ENCODE measurements at regions not wholly inside any gene's neighbourhood (a gene's known extent, or its start where the extent isn't known, plus 50 kb on each side); places are given as distances from the start of the nearest gene placed in this dataset.

DNA sequence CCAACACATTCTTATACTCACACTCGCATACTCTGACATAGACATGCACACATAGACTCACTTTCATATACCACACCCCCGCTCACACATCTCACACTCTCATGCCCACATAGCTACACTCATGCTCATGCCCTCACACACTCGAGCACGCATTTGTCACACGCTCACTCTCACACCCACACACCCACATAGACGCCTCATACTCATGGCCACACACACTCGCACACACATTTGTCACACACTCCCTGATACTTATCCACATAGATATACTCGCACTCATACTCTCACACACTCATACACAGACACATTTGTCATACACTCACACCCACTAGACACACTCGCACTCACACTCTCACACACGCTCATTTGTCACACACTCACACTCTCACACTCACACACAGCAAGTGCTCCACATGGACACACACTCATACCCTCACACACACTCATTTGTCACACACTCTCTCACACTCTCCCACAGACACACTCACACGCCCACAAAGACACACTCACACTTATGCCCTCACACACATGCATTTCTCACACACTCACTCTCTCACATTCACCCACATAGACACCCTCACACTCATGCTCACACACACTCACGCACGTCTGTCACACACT is 50.9 kb downstream of the TNP1 start:
- DNase-seq (ENCODE audit: low read depth) = no peak

DNA sequence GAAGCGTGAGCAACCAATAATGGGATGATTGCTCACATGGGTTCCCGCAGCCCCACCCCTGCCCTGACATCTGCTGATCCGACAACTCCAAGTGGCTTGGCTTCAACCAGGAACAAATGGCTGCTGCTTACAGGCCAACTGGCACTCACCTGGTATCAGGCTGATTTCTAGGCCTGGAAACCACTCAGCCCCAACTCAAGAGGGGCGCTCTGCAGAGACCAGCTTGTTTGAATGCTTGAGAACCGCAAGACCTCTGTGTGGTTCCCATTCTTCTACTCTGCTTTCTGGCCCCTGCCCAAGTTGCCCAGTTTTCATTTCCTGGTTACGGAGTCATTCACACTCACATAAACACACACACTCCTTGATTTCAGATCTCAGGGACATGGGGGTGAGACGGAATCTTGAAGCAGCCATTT is 52.0 kb downstream of the TNP1 start:
- DNase-seq (ENCODE audit: low read depth) = no peak

- no peak for DNase-seq (ENCODE audit: low read depth)
Observed at GRCh38 chr2:216804357-216805350, 55.2 kb downstream of the TNP1 start.

DNA sequence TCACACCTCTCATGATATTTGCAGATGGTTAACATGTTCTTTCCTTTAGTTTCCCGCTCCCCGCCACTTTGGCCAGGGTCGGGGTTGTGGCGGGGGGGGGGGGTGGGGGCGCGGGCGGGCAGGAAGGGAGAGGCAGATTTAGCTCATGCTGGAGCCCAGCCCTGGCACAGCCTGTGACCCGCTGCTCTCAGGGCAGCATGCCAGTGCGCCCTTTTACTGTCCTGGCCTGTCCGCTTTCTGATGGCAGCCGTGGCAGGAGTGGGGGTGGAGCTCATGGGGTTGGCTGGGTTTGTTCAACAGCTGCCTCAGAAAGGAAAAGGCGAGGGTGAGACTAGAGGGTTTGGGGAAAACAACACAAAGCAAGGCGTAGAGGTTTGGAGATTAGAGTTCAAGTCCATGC is 56.1 kb downstream of the TNP1 start:
- DNase-seq (ENCODE audit: low read depth) = no peak

DNA sequence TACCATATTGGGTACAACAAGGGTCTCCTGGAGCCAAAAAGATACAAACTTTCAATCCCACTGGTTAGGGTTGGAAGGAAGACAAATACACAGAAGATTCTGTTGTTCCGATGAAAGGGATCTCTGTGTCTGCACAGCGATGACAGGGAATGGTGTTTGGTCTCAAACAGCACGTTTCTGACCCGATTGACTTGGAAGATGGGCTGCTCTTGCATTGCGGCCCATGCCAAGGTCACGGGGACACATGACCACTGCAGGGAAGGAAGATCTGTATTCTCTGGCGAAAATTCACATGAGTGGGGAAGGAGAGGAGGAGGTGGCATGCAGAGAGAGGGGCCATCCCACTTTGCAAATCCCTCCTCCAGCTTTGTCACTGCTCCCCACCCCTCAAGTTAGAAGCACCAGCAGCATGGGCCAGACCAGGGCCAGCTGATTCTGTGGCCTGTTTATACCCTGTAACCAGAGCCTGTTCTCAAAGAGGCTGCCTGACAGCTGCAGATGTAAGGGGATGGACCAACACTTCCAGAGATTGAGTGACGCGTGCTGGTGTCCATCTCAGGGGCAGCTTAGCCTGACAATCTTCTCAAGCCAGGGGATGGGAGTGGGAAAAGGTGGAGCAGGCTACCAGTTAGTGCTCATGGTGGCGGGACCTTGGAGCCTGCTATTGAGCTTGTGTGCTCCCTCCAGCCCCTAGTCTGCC is 57.2 kb downstream of the TNP1 start:
- no peak for DNase-seq (ENCODE audit: low read depth)

GRCh38 chr2:216800836-216801235 is 59.0 kb downstream of the TNP1 start:
- no peak for DNase-seq (ENCODE audit: low read depth)

- DNase-seq (ENCODE audit: low read depth) = no peak
Observed at GRCh38 chr2:216799873-216800431, 59.9 kb downstream of the TNP1 start.

DNA sequence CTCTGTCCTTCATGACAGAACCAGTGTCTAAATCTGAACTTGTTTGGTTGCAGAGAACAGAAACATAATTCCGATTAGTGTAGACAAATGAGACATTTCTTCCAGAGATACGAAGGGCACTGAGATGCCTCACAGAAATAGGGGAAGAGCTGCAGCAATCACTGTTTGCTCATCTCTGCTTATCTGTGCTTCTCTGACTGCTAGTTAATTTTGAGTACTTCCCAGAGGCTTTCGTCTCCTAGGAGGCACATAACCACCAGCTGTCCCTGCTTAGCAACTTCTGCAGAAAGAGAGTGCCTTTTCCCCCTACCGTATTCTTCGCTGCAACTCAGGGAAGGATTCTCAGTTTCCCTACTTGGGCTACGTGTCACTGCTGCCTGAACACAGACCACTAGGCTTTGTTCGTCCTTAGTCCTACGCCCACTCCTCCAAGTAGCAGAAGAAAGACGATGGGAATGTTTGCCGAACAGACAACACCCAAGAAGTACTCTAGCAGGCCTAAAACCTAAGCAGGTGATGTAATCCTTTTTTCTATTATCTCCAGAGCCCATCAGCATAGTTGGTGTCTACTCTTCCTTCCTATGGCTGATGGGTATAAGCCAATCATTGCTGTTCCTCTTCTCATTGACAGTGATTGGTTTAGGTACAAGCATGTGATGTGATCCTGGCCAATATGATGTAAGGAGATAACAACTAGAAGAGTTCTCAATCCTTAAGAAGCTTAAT is 63.6 kb downstream of the TNP1 start:
- no peak for DNase-seq (ENCODE audit: low read depth)

DNA sequence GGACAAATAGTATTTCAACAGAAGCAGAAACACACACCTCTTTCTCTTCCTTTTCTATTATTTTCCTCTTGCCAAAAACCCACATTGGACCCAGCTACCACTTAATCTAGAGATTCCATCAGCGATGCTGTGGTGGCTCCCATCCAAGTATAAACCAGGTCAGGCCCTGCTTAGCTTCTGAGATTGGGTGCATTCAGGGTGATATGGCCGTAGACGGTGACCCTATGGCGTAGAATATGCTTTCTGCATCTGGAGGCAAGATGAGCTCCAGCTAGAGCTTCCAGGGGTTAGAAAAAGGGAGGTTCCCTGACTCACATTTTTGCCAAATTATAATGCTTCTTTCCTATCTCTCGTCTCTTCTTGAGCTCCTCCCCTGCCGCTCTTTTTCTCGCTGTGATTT is 66.5 kb downstream of the TNP1 start:
- no peak for DNase-seq (ENCODE audit: low read depth)

DNA sequence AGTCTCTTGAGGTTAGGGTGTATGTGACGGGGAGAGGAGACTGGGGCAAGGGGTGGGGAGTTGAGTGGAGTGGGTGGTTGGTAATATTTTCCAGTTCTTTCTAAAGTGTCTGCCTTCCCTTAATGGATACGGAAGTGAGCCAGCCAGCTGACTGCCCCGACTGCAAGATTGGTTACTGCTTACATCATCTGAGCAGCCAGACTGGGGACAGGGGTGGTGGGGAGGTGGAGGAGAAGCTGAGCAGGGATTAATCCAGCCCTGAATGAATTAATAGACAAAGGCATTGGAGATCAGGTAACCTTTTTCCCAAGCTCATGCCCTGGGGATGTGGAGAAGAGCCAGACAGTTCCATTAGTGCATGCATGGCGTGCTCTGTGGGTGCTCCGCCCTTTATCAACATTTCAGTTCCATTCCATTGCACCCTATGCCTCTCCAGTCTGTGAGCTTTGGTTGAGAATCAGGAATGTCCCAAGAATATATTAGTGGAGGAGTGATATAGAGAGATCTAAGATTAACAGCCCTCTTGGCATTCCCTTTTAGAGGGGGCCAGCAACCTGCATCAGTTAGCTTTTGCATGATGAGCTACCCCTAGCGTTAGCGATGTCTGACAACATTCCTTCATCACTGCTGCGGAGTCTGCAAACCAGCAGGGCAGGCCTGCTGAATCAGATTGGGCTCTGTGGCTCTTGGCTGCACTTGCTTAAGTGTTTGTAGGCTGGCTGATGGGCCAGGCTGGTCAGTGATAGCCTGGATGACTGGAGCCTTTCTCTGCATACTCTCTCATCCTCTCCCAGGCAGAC is 67.4 kb downstream of the TNP1 start:
- no peak for DNase-seq (ENCODE audit: low read depth)

DNA sequence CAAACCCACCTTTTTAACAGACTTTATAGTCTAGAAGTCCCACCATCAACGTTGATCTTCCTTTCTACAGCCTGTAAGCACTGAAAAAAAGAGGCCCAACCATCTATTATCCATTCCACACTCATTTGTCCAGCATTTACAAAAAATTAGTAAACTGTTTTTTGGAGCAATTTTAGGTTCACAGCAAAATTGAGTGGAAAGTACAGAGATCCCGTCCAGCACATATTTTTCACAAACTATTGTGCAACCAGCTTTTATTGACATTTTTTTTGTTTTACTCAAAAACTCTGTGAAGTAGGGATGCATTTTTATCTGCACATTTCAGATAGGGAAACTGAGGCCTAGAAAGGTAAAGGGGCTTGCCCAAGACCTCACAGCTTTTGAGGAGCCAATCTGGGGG is 68.6 kb downstream of the TNP1 start:
- no peak for DNase-seq (ENCODE audit: low read depth)

- DNase-seq (ENCODE audit: low read depth) = no peak
Observed at GRCh38 chr2:216789081-216789480, 70.8 kb downstream of the TNP1 start.

- DNase-seq (ENCODE audit: low read depth) = no peak
Observed at GRCh38 chr2:216787851-216788540, 71.9 kb downstream of the TNP1 start.

- DNase-seq (ENCODE audit: low read depth) = no peak
Observed at GRCh38 chr2:216786676-216787075, 73.2 kb downstream of the TNP1 start.

DNA sequence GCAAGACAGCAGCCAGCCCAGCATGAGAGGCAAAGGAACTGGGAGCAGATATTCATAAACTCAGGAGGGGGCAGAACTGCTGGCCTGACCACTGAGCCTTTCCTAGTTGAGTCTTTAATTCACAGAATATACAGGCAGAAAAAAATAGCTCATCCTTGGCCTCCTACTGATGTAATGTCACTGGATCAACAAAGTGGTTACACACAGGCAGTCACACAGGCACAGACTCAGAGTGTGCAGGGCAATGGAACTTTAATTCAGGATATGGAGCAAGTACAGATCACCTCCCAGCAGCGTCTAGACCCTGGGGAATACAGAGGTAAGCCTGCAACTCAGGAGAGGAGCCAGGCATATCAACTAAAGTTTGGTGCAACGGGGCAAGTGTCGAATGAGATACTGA is 75.4 kb downstream of the TNP1 start:
- no peak for DNase-seq (ENCODE audit: low read depth)

GRCh38 chr2:216781709-216782108 is 78.2 kb downstream of the TNP1 start:
- no peak for DNase-seq (ENCODE audit: low read depth)

GRCh38 chr2:216780843-216781242 is 79.0 kb downstream of the TNP1 start:
- no peak for DNase-seq (ENCODE audit: low read depth)

GRCh38 chr2:216777637-216778273 is 82.1 kb downstream of the TNP1 start:
- peak; percentile 4 for DNase-seq (ENCODE audit: low read depth)

- DNase-seq (ENCODE audit: low read depth) = no peak
Observed at GRCh38 chr2:216776066-216776850, 80.9 kb upstream of the IGFBP5 start.
